SK-N-SH (cell line): ENCODE measurements at regions not wholly inside any gene's neighbourhood (a gene's known extent, or its start where the extent isn't known, plus 50 kb on each side); places are given as distances from the start of the nearest gene placed in this dataset.

Source experiments
- CTCF ChIA-PET: fragments of 300-600, 350-600 bp; formaldehyde crosslinking; extraction: SDS; loops from one replicate; lab custom pipeline; 2021; lab: Yijun Ruan, JAX
- POLR2A ChIA-PET: fragments of 350-600 bp; sonication (Branson Sonifier 250); formaldehyde crosslinking; extraction: SDS; loops from one replicate; lab custom pipeline; 2020; ENCODE audit warnings: antibody characterized with exemption, inconsistent platforms; lab: Yijun Ruan, JAX
- DNase-seq: peaks from one replicate; pipeline ENCODE4 v3.0.0; 2012
- H2AFZ ChIP-seq: fragments of 200-600 bp; sonication (generic); 2 replicates; pipeline ENCODE4 v1.8.1; 2016; ENCODE audit warnings: antibody characterized with exemption, mild to moderate bottlenecking, low read depth
- H3F3A ChIP-seq: fragments of 200-600 bp; sonication (generic); replicated peaks from 2 replicates; pipeline ENCODE3; 2016; ENCODE audit warnings: antibody characterized with exemption, mild to moderate bottlenecking; ENCODE audit not compliant: insufficient read depth
- H3K27ac ChIP-seq, 2 experiments: fragments of 200-500 bp in 1 of 2; fragments of 200-600 bp in 1 of 2; sonication (Bioruptor generic) in 1 of 2; sonication (generic), shearing (Covaris generic) in 1 of 2; 2 replicates each; pipeline versions ENCODE4 v1.5.1 to v1.6.1; 2014 to 2016; ENCODE audit warnings: low read depth in 2 of 2, inconsistent platforms in 1 of 2, low read length in 1 of 2, mild to moderate bottlenecking in 1 of 2, mixed read lengths in 1 of 2
- H3K27me3 ChIP-seq: fragments of 200-600 bp; sonication (generic), shearing (Covaris generic); 2 replicates; pipeline ENCODE4 v1.6.1; 2016; ENCODE audit warnings: mixed run types; ENCODE audit not compliant: insufficient read depth
- H3K36me3 ChIP-seq, 2 experiments: fragments of 200-500 bp in 1 of 2; fragments of 200-600 bp in 1 of 2; sonication (Bioruptor generic) in 1 of 2; sonication (generic) in 1 of 2; replicated peaks in 1 of 2; 2 replicates each; pipeline versions ENCODE3 to v1.5.1; 2014 to 2016; ENCODE audit warnings: low read length in 1 of 2, mild to moderate bottlenecking in 1 of 2; ENCODE audit not compliant: insufficient read depth in 2 of 2, control insufficient read depth in 1 of 2
- H3K4me1 ChIP-seq, 2 experiments: fragments of 200-500 bp in 1 of 2; fragments of 200-600 bp in 1 of 2; sonication (Bioruptor generic) in 1 of 2; sonication (generic), shearing (Covaris generic) in 1 of 2; 2 replicates each; pipeline versions ENCODE4 v1.5.1 to v1.6.1; 2014 to 2016; ENCODE audit warnings: low read depth in 1 of 2, low read length in 1 of 2, mixed run types in 1 of 2; ENCODE audit not compliant: insufficient read depth in 2 of 2, control insufficient read depth in 1 of 2
- H3K4me2 ChIP-seq: fragments of 200-600 bp; sonication (generic), shearing (Covaris generic); 2 replicates; pipeline ENCODE4 v1.6.1; 2017; ENCODE audit warnings: mixed run types
- H3K4me3 ChIP-seq, 2 experiments: fragments of 200-500 bp in 1 of 2; fragments of 200-600 bp in 1 of 2; sonication (Bioruptor generic) in 1 of 2; sonication (generic), shearing (Covaris generic) in 1 of 2; 2 replicates each; pipeline versions ENCODE4 v1.5.1 to v1.8.1; 2014 to 2016; ENCODE audit warnings: low read depth in 2 of 2, inconsistent platforms in 1 of 2, low read length in 1 of 2, mild to moderate bottlenecking in 1 of 2, mixed read lengths in 1 of 2, moderate library complexity in 1 of 2
- H3K79me2 ChIP-seq: fragments of 200-600 bp; sonication (generic); 2 replicates; pipeline ENCODE4 v1.8.1; 2017; ENCODE audit warnings: mild to moderate bottlenecking; ENCODE audit not compliant: insufficient read depth
- H3K9ac ChIP-seq: fragments of 200-600 bp; sonication (generic); 2 replicates; pipeline ENCODE4 v1.6.1; 2017; ENCODE audit warnings: mixed run types
- H3K9me2 ChIP-seq: fragments of 200-600 bp; sonication (generic); 2 replicates; pipeline ENCODE4 v1.6.1; 2017; ENCODE audit warnings: mixed run types
- H3K9me3 ChIP-seq: fragments of 200-600 bp; sonication (generic); 2 replicates; pipeline ENCODE4 v1.6.1; 2017; ENCODE audit warnings: mixed run types, mild to moderate bottlenecking, moderate library complexity
- H4K20me1 ChIP-seq: fragments of 200-600 bp; sonication (generic); 2 replicates; pipeline ENCODE4 v1.6.1; 2017; ENCODE audit warnings: mild to moderate bottlenecking, mixed run types; ENCODE audit not compliant: insufficient read depth
- CHD2 ChIP-seq: fragments of 150-350 bp; IDR thresholded peaks from 2 replicates; pipeline ENCODE4 v1.6.1; 2018; ENCODE audit warnings: low read length; ENCODE audit not compliant: partially characterized antibody
- ELF1 ChIP-seq: IDR thresholded peaks from 2 replicates; pipeline ENCODE4 v1.4.0; 2012
- EP300 ChIP-seq, 2 experiments: IDR thresholded peaks; 2 replicates each; pipeline versions ENCODE4 v1.4.0 to v1.6.1; 2012; ENCODE audit warnings: borderline replicate concordance in 1 of 2, low read depth in 1 of 2, low read length in 1 of 2
- EZH2phosphoT487 ChIP-seq: fragments of 200-600 bp; sonication (generic); IDR thresholded peaks from 2 replicates; pipeline ENCODE4 v1.6.1; 2017; ENCODE audit warnings: low read depth, mixed run types, mild to moderate bottlenecking, antibody characterized with exemption, moderate library complexity, borderline replicate concordance
- FOXJ3 ChIP-seq: sonication (generic); formaldehyde crosslinking; IDR thresholded peaks from 2 replicates; pipeline ENCODE4 v1.5.1; 2020; ENCODE audit warnings: mild to moderate bottlenecking, missing genetic modification reagents
- FOXM1 ChIP-seq: IDR thresholded peaks from 2 replicates; pipeline ENCODE4 v1.4.0; 2012; ENCODE audit warnings: low read depth, mild to moderate bottlenecking
- GABPA ChIP-seq: IDR thresholded peaks from 2 replicates; pipeline ENCODE4 v1.4.0; 2012; ENCODE audit warnings: low read depth, mild to moderate bottlenecking
- JUND ChIP-seq: IDR thresholded peaks from 2 replicates; pipeline ENCODE4 v1.4.0; 2012
- MAX ChIP-seq: IDR thresholded peaks from 2 replicates; pipeline ENCODE4 v1.4.0; 2012; ENCODE audit warnings: low read depth
- MEF2A ChIP-seq: IDR thresholded peaks from 2 replicates; pipeline ENCODE4 v1.4.0; 2012; ENCODE audit warnings: low read depth, borderline replicate concordance
- NFIC ChIP-seq: IDR thresholded peaks from 2 replicates; pipeline ENCODE4 v1.4.0; 2012; ENCODE audit warnings: borderline replicate concordance
- NRF1 ChIP-seq: IDR thresholded peaks from 2 replicates; pipeline ENCODE4 v1.6.1; 2012; ENCODE audit warnings: low read depth, mild to moderate bottlenecking, low read length
- RXRA ChIP-seq: IDR thresholded peaks from 2 replicates; pipeline ENCODE4 v1.4.0; 2012; ENCODE audit warnings: low read depth, mild to moderate bottlenecking, borderline replicate concordance
- SMC3 ChIP-seq: IDR thresholded peaks from 2 replicates; pipeline ENCODE4 v1.6.1; 2012; ENCODE audit warnings: low read depth, low read length, improper control_type of control experiment
- WGBS: methylation state at CpG from one replicate; pipeline ENCODE4 v1.1.6; 2017; ENCODE audit warnings: low lambda C conversion rate; 5-methylcytosine and 5-hydroxymethylcytosine counted together
- TF ChIP-seq, protein P1 (sequence below): IDR thresholded peaks from 2 replicates; pipeline ENCODE4 v1.4.0; 2012; ENCODE audit warnings: low read depth, borderline replicate concordance

GRCh38 chr18:66109981-66110380 is 359.2 kb downstream of the CDH7 start:
- H2AFZ ChIP-seq = no peak overlapping the region
- H3K4me2 ChIP-seq = no peak overlapping the region
- CTCF ChIA-PET = no interaction called here
- no peak overlapping the region for H3K4me3 ChIP-seq
- WGBS = 18% methylated on average over 1 of the region's 1 CpG
- H3K9me3 ChIP-seq = no peaks in the 10 kb centered on the region
- H3F3A ChIP-seq = no peaks in the 10 kb centered on the region
- DNase-seq = no peak
- H3K9me2 ChIP-seq = no peaks in the 10 kb centered on the region
- TF ChIP-seq SMC3 (no peak), MAX (no peak), ELF1 (no peak), FOXJ3 (CRISPR knock-in tag) (no peak)
- no peaks in the 10 kb centered on the region for H3K36me3 ChIP-seq
- H3K4me1 ChIP-seq = no peaks in the 10 kb centered on the region
- H3K27me3 ChIP-seq = no peaks in the 10 kb centered on the region
- H4K20me1 ChIP-seq = no peaks in the 10 kb centered on the region
- H3K27ac ChIP-seq = no peak overlapping the region
- H3K9ac ChIP-seq = no peak overlapping the region
- POLR2A ChIA-PET = no interaction called here
- no peaks in the 10 kb centered on the region for H3K79me2 ChIP-seq

DNA sequence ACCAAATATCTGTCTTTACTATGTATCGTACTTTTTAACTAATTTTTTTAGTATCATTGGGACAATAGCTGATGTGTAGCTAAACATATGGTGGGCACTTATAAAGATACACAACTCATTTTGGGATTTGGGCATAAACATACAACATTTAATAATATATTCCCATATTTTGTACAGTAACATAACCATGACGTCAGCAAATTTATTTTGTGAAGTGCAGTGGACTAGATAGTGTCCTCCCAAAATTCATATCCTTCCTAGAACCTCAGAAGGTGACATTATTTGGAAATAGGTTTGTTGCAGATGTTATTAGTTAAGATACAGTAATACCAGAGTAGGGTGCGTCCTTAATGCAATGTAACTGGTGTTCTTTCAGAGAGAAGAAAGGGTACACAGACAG is 356.7 kb downstream of the CDH7 start:
- no peaks in the 10 kb centered on the region for H4K20me1 ChIP-seq
- H3K4me1 ChIP-seq = no peaks in the 10 kb centered on the region
- H3K27ac ChIP-seq = no peak overlapping the region
- no peak overlapping the region for H2AFZ ChIP-seq
- no peak overlapping the region for H3K9ac ChIP-seq
- WGBS = 28% methylated on average over 3 of the region's 3 CpGs
- H3K9me3 ChIP-seq = no peaks in the 10 kb centered on the region
- no peaks in the 10 kb centered on the region for H3K36me3 ChIP-seq
- H3K27me3 ChIP-seq = no peaks in the 10 kb centered on the region
- TF ChIP-seq, protein P1, sequence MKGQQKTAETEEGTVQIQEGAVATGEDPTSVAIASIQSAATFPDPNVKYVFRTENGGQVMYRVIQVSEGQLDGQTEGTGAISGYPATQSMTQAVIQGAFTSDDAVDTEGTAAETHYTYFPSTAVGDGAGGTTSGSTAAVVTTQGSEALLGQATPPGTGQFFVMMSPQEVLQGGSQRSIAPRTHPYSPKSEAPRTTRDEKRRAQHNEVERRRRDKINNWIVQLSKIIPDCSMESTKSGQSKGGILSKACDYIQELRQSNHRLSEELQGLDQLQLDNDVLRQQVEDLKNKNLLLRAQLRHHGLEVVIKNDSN = no peak
- TF ChIP-seq CHD2 = no peak
- TF ChIP-seq GABPA = no peak
- TF ChIP-seq RXRA = no peak
- TF ChIP-seq ELF1 = no peak
- no peak for TF ChIP-seq NFIC
- no peak for TF ChIP-seq NRF1
- TF ChIP-seq FOXM1 = no peak
- no peak for TF ChIP-seq JUND
- ChIA-PET CTCF (no interaction called here), POLR2A (no interaction called here)
- no peak for DNase-seq
- no peaks in the 10 kb centered on the region for H3K79me2 ChIP-seq
- no peaks in the 10 kb centered on the region for H3F3A ChIP-seq
- H3K4me3 ChIP-seq = no peak overlapping the region
- no peaks in the 10 kb centered on the region for H3K9me2 ChIP-seq
- no peak overlapping the region for H3K4me2 ChIP-seq

DNA sequence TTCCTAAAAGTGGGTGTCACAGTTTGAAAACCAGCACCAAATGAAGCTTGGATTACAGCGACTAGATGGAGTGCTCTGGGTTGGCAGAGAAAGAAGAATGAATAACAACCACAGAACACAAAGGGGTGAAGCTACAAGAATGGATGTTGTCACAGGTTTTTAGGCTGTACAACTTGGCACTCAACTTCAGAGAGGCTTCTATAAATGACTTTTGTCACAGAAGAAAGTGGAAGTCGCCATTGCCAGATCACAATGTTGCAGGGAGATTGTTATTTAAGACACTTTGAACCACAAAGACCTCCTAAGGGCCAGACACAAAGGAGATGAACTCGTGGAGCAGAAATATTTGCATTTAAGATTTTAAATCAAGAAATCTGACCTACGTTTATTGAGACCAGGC is 354.2 kb downstream of the CDH7 start:
- no peak for DNase-seq
- Histone ChIP-seq H2AFZ (no peak overlapping the region), H3F3A (no peaks in the 10 kb centered on the region)
- no peak for TF ChIP-seq EP300 (IDR thresholded peaks at IDR 0.05; ENCODE audit: borderline replicate concordance in 1 of 2, low read depth in 1 of 2, low read length in 1 of 2)
- no peak for TF ChIP-seq EZH2phosphoT487
- no peak for TF ChIP-seq MEF2A
- TF ChIP-seq, all 33 proteins: peak for 0
- ChIA-PET CTCF (no interaction called here), POLR2A (no interaction called here)
- WGBS = 9% methylated on average over 4 of the region's 4 CpGs
- Histone ChIP-seq H3K4me2 (no peak overlapping the region), H3K9ac (no peak overlapping the region), H3K27ac (no peak overlapping the region), H4K20me1 (no peaks in the 10 kb centered on the region), H3K79me2 (no peaks in the 10 kb centered on the region), H3K9me3 (no peaks in the 10 kb centered on the region), H3K36me3 (no peaks in the 10 kb centered on the region), H3K4me3 (no peak overlapping the region), H3K4me1 (no peaks in the 10 kb centered on the region), H3K27me3 (no peaks in the 10 kb centered on the region), H3K9me2 (no peaks in the 10 kb centered on the region)
